ENCODE measurements at regions not wholly inside any gene's neighbourhood (a gene's known extent, or its start where the extent isn't known, plus 50 kb on each side); places are given as distances from the start of the nearest gene placed in this dataset.

- TF ChIP-seq POLR2AphosphoS5 (IDR thresholded peaks at IDR 0.05), result no peak
- TF ChIP-seq EP300 (IDR thresholded peaks at IDR 0.05; ENCODE audit: low read depth), result no peak
- TF ChIP-seq CTCF (IDR thresholded peaks at IDR 0.05), result no peak
- no peak for TF ChIP-seq POLR2A (IDR thresholded peaks at IDR 0.05)
- H3K4me3 ChIP-seq, result no peak overlapping the region
- intact Hi-C loops (cut with DNase I; ENCODE audit: low total_unique reads) (no loop called here), in situ Hi-C loops (cut with MboI; ENCODE audit: low pct_ligation_motif_present in 1 of 4, low pct_unique_long_range_greater_than_20kb in 1 of 4, low sequenced_read_pairs in 3 of 4) (no loop called here)
- H3K27ac ChIP-seq, result no peak overlapping the region
- no peaks in the 10 kb centered on the region for H3K36me3 ChIP-seq
- H3K27me3 ChIP-seq, result no peaks in the 10 kb centered on the region
- H3K4me1 ChIP-seq, result no peaks in the 10 kb centered on the region
- H3K9me3 ChIP-seq, result no peaks in the 10 kb centered on the region
- no peak for DNase-seq
- WGBS, 2 donors (ENCODE audit: low coverage in 1 of 2), result 79 to 100% methylated on average over 1 of the region's 1 CpG
These were observed 212.5 kb upstream of the GULP1 start for GRCh38 chr2:188079196-188079595.

GRCh38 chr2:188085421-188085820 lies 206.3 kb upstream of the GULP1 start:
- intact Hi-C loops (cut with DNase I; ENCODE audit: low total_unique reads), result no loop called here
- Histone ChIP-seq H3K27me3 (no peaks in the 10 kb centered on the region), H3K9me3 (no peaks in the 10 kb centered on the region), H3K4me1 (no peaks in the 10 kb centered on the region), H3K36me3 (no peaks in the 10 kb centered on the region), H3K27ac (no peak overlapping the region), H3K4me3 (no peak overlapping the region)
- WGBS, 2 donors (ENCODE audit: low coverage in 1 of 2), result 65 to 88% methylated on average over 2 to 4 of the region's 4 CpGs
- TF ChIP-seq POLR2A (IDR thresholded peaks at IDR 0.05), result no peak
- no peak for TF ChIP-seq POLR2AphosphoS5 (IDR thresholded peaks at IDR 0.05)
- no peak for TF ChIP-seq CTCF (IDR thresholded peaks at IDR 0.05)
- no peak for TF ChIP-seq EP300 (IDR thresholded peaks at IDR 0.05; ENCODE audit: low read depth)
- no peak for DNase-seq
- in situ Hi-C loops (cut with MboI; ENCODE audit: low pct_ligation_motif_present in 1 of 4, low pct_unique_long_range_greater_than_20kb in 1 of 4, low sequenced_read_pairs in 3 of 4), result no loop called here

- H3K36me3 ChIP-seq, result no peaks in the 10 kb centered on the region
- H3K4me1 ChIP-seq, result no peaks in the 10 kb centered on the region
- intact Hi-C loops (cut with DNase I; ENCODE audit: low total_unique reads) (no loop called here), in situ Hi-C loops (cut with MboI; ENCODE audit: low pct_ligation_motif_present in 1 of 4, low pct_unique_long_range_greater_than_20kb in 1 of 4, low sequenced_read_pairs in 3 of 4) (no loop called here)
- H3K4me3 ChIP-seq, result no peak overlapping the region
- TF ChIP-seq EP300 (IDR thresholded peaks at IDR 0.05; ENCODE audit: low read depth), result no peak
- TF ChIP-seq POLR2AphosphoS5 (IDR thresholded peaks at IDR 0.05), result no peak
- TF ChIP-seq POLR2A (IDR thresholded peaks at IDR 0.05), result no peak
- TF ChIP-seq CTCF (IDR thresholded peaks at IDR 0.05), result no peak
- 55 to 63% methylated on average over 2 of the region's 2 CpGs for whole genome bisulfite sequencing, 2 donors (ENCODE audit: low coverage in 1 of 2)
- no peaks in the 10 kb centered on the region for H3K27me3 ChIP-seq
- H3K9me3 ChIP-seq, result no peaks in the 10 kb centered on the region
- no peak overlapping the region for H3K27ac ChIP-seq
- DNase-seq, result no peak
These were observed 201.8 kb upstream of the GULP1 start for GRCh38 chr2:188089901-188090300.

- no peak for DNase-seq
- Histone ChIP-seq H3K36me3 (no peaks in the 10 kb centered on the region), H3K4me1 (no peaks in the 10 kb centered on the region), H3K4me3 (no peak overlapping the region), H3K27me3 (no peaks in the 10 kb centered on the region), H3K27ac (no peak overlapping the region), H3K9me3 (no peaks in the 10 kb centered on the region)
- intact Hi-C loops (cut with DNase I; ENCODE audit: low total_unique reads) (no loop called here), in situ Hi-C loops (cut with MboI; ENCODE audit: low pct_ligation_motif_present in 1 of 4, low pct_unique_long_range_greater_than_20kb in 1 of 4, low sequenced_read_pairs in 3 of 4) (no loop called here)
- TF ChIP-seq POLR2A (IDR thresholded peaks at IDR 0.05) (no peak), POLR2AphosphoS5 (IDR thresholded peaks at IDR 0.05) (no peak), CTCF (IDR thresholded peaks at IDR 0.05) (no peak), EP300 (IDR thresholded peaks at IDR 0.05; ENCODE audit: low read depth) (no peak)
These were observed 200.5 kb upstream of the GULP1 start for GRCh38 chr2:188091220-188091619.
